H1 (cell line): ENCODE measurements at regions not wholly inside any gene's neighbourhood (a gene's known extent, or its start where the extent isn't known, plus 50 kb on each side); places are given as distances from the start of the nearest gene placed in this dataset.

Source experiments
- ATF2 ChIP-seq: IDR thresholded peaks from 2 replicates; pipeline ENCODE4 v1.6.1; 2012; ENCODE audit warnings: low read length, inconsistent platforms

DNA sequence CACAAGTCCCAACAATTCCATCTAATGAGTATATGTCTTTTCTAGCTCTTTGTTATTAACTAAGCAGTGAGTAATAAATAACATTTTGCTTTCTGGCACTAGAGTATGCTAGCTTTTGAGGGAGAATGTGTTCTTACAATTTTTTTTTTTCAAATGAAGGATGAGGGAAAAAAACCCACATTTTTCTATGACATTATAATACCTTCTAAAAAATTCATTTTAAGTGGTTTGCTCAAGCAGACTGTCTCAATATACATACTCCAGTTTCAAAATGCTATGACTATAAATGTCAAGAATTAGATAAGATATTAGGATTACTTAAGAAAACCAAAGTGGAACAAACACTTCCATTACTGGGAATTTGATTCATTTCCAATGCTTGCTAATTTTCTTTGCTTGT, 394.6 kb downstream of the C12orf75 start (continued):
- no peak for TF ChIP-seq ATF2
- TF ChIP-seq, all 59 proteins: peak for 0
